Naive thymus-derived CD8-positive, alpha-beta T cell (primary cell): ENCODE measurements at regions not wholly inside any gene's neighbourhood (a gene's known extent, or its start where the extent isn't known, plus 50 kb on each side); places are given as distances from the start of the nearest gene placed in this dataset.

ENCODE experiments used
- ATAC-seq, 2 donors: fragments of 150-1000 bp; cut with Tn5 transposase in 1 of 2; sonication (Bioruptor Pico), chemical (Tn5 transposase) in 1 of 2; 1 replicate in 1 of 2; 2 replicates in 1 of 2; pipeline ENCODE4 v1.10.0; 2021; ENCODE audit warnings: mild to moderate bottlenecking in 2 of 2, moderate library complexity in 2 of 2
- POLR2A ChIA-PET: fragments of 350-600 bp; sonication (Branson Sonifier 250); formaldehyde crosslinking; loops from one replicate; lab custom pipeline; 2021; ENCODE audit warnings: antibody characterized with exemption; lab: Charles Lee
- DNase-seq, 10 donors: peaks; one replicate each; pipeline versions ENCODE4 v3.0.0 to v3.0.0-alpha.2; 2020 to 2022
- H3K27ac Mint-ChIP-seq, 10 donors: one replicate each; pipeline ENCODE4 v1.8.0; 2020 to 2022; ENCODE audit warnings: mild to moderate bottlenecking in 10 of 10, mixed read lengths in 10 of 10, moderate library complexity in 4 of 10, inconsistent platforms in 1 of 10
- H3K27me3 Mint-ChIP-seq, 5 donors: one replicate each; pipeline ENCODE4 v1.8.0; 2021 to 2022; ENCODE audit warnings: mixed read lengths in 5 of 5
- H3K36me3 Mint-ChIP-seq, 3 donors: one replicate each; pipeline ENCODE4 v1.8.0; 2020 to 2022; ENCODE audit warnings: mixed read lengths in 3 of 3, mild to moderate bottlenecking in 2 of 3, inconsistent platforms in 1 of 3
- H3K4me1 Mint-ChIP-seq, 4 donors: one replicate each; pipeline ENCODE4 v1.8.0; 2021 to 2022; ENCODE audit warnings: mixed read lengths in 4 of 4
- H3K4me3 Mint-ChIP-seq, 10 donors: one replicate each; pipeline ENCODE4 v1.8.0; 2020 to 2022; ENCODE audit warnings: mild to moderate bottlenecking in 10 of 10, mixed read lengths in 10 of 10, moderate library complexity in 6 of 10, inconsistent platforms in 1 of 10
- H3K9me3 Mint-ChIP-seq, 9 donors: one replicate each; pipeline ENCODE4 v1.8.0; 2020 to 2022; ENCODE audit warnings: mixed read lengths in 9 of 9, mild to moderate bottlenecking in 3 of 9, inconsistent platforms in 1 of 9, moderate library complexity in 1 of 9

- Mint-ChIP-seq H3K4me1 (no peaks in the 10 kb centered on the region), H3K27me3 (peaks cover 0 to 8% (median 0%) of the 10 kb centered on the region in 5 donors), H3K4me3 (no peak overlapping the region), H3K27ac (no peak overlapping the region), H3K9me3 (peaks cover 0 to 13% (median 3%) of the 10 kb centered on the region in 9 donors), H3K36me3 (no peaks in the 10 kb centered on the region)
- POLR2A ChIA-PET, result no interaction called here
- ATAC-seq (no peak), DNase-seq (no peak)
These were observed 456.5 kb upstream of the CWC22 start for GRCh38 chr2:180463608-180464007.

GRCh38 chr2:180461761-180462160 lies 454.7 kb upstream of the CWC22 start:
- no peak for DNase-seq
- Mint-ChIP-seq H3K4me1 (no peaks in the 10 kb centered on the region), H3K27me3 (peaks cover 0 to 8% (median 0%) of the 10 kb centered on the region in 5 donors), H3K27ac (peak overlapping the region in 1 of 10 donors; percentile 9), H3K4me3 (no peak overlapping the region), H3K9me3 (no peaks in the 10 kb centered on the region), H3K36me3 (no peaks in the 10 kb centered on the region)
- POLR2A ChIA-PET, result no interaction called here
- no peak for ATAC-seq

DNA sequence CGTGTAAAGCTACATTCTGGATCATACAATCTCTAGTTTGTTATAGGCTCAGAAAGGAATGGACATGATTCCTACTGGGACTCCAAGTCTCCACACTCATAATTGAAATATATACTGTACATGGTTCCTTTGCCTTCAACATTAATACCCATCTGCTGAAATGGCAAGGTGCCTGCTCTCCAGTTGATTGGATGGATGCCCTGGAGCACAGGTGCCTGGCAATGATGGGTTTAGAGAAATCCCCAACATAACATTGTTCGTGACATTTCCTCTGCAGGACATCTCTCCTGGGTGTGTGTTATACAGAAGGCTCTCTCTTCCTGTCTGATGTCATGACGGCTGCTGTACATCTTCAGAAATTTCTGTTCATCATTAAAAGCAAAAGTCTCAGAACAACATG lies 449.7 kb upstream of the CWC22 start:
- H3K27ac Mint-ChIP-seq, result no peak overlapping the region
- DNase-seq (no peak), ATAC-seq (no peak)
- H3K9me3 Mint-ChIP-seq, result no peaks in the 10 kb centered on the region
- H3K36me3 Mint-ChIP-seq, result no peaks in the 10 kb centered on the region
- no peak overlapping the region for H3K4me3 Mint-ChIP-seq
- POLR2A ChIA-PET, result no interaction called here
- peaks cover 0 to 3% (median 0%) of the 10 kb centered on the region in 5 donors for H3K27me3 Mint-ChIP-seq
- no peaks in the 10 kb centered on the region for H3K4me1 Mint-ChIP-seq

DNA sequence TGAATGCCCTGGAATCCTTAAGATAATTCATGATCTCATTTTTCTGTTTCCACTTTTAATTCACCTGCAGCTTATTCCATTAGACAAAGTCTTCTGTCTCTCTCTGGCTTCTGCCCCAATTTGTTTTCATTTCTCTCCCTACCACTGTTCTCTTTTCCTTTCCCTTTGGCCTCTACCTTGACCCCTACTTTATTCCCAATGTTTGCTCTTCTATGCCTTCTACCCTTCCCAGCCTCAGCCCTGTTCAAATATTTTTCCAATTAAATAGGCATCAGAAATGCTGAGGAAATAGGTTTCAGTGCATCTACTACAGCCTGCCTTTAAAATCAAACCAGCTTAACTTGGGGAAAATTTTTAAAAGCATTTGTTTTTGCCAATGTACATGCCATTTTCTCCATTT lies 443.7 kb upstream of the CWC22 start:
- peaks cover 0 to 4% (median 0%) of the 10 kb centered on the region in 9 donors for H3K9me3 Mint-ChIP-seq
- POLR2A ChIA-PET, result no interaction called here
- ATAC-seq, result no peak
- H3K4me3 Mint-ChIP-seq, result no peak overlapping the region
- H3K27me3 Mint-ChIP-seq, result peaks cover 0 to 4% (median 2%) of the 10 kb centered on the region in 5 donors
- H3K4me1 Mint-ChIP-seq, result no peaks in the 10 kb centered on the region
- H3K27ac Mint-ChIP-seq, result no peak overlapping the region
- no peak for DNase-seq
- H3K36me3 Mint-ChIP-seq, result no peaks in the 10 kb centered on the region

DNA sequence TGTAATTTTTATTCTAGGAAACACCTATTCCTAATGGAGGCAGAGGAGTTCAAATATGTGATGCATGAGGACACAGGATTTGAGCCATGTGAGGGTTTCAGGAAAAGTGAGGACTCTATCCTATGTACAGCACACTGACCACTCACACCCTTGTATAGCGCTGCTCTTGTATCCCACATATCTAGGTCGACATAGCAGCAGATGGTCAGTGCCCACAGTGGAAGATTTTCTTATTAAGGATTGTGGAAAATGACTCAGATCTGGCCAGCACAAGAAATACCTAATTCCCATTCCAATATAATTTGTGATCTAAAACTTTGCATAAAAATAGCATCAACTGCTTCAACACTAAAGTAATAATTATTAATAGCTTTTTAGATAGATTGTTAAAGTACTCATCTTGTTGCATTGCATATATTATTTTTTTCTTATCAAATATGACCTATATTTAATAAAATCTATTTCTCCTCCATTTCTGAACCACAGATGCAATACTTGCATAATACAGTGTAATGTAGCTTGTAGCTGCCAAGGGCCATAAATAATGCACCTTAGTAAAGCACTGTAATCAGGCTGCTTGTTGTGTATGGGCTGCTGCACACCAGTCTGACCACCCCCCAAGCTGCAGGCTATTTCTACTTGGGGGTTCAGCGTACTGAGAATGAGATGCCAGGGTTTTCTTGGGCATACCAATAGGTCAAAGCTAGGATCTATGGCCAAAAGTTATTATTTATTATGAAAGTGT lies 442.2 kb upstream of the CWC22 start:
- H3K27me3 Mint-ChIP-seq, result peaks cover 0 to 3% (median 2%) of the 10 kb centered on the region in 5 donors
- peaks cover 0 to 7% (median 0%) of the 10 kb centered on the region in 9 donors for H3K9me3 Mint-ChIP-seq
- H3K4me1 Mint-ChIP-seq, result no peaks in the 10 kb centered on the region
- POLR2A ChIA-PET, result no interaction called here
- no peak for DNase-seq
- no peak overlapping the region for H3K4me3 Mint-ChIP-seq
- H3K27ac Mint-ChIP-seq, result no peak overlapping the region
- ATAC-seq, result no peak
- H3K36me3 Mint-ChIP-seq, result no peaks in the 10 kb centered on the region

DNA sequence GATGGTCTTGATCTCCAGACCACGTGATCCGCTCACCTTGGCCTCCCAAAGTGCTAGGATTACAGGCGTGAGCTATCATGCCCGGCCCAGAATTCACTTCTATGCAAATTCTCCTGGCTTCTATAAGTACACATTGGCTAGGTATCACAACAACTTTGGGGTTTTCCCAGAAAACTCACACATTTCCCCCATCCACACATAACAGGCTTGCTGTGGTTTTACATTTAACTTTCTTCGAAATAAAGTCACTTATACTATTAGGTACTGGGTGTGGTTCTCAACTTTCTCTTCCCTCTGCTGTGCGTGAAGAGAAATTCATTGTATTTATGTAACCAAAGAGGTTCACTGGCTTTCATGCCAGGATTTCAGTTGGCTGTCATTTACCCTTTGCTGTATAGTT lies 439.4 kb upstream of the CWC22 start:
- Mint-ChIP-seq H3K4me1 (no peaks in the 10 kb centered on the region), H3K4me3 (no peak overlapping the region), H3K27ac (no peak overlapping the region), H3K27me3 (peaks cover 0 to 3% (median 2%) of the 10 kb centered on the region in 5 donors), H3K9me3 (peaks cover 0 to 7% (median 0%) of the 10 kb centered on the region in 9 donors), H3K36me3 (no peaks in the 10 kb centered on the region)
- no peak for ATAC-seq
- DNase-seq, result no peak
- POLR2A ChIA-PET, result no interaction called here

- H3K36me3 Mint-ChIP-seq, result no peaks in the 10 kb centered on the region
- ATAC-seq (no peak), DNase-seq (no peak)
- peaks cover 0 to 13% (median 0%) of the 10 kb centered on the region in 5 donors for H3K27me3 Mint-ChIP-seq
- H3K4me1 Mint-ChIP-seq, result no peaks in the 10 kb centered on the region
- H3K4me3 Mint-ChIP-seq, result no peak overlapping the region
- H3K9me3 Mint-ChIP-seq, result peaks cover 0 to 7% (median 0%) of the 10 kb centered on the region in 9 donors
- no peak overlapping the region for H3K27ac Mint-ChIP-seq
- POLR2A ChIA-PET, result no interaction called here
These were observed 436.8 kb upstream of the CWC22 start for GRCh38 chr2:180443888-180444287.

GRCh38 chr2:180442860-180443644 lies 436.0 kb upstream of the CWC22 start:
- no peak overlapping the region for H3K4me3 Mint-ChIP-seq
- POLR2A ChIA-PET, result no interaction called here
- H3K27ac Mint-ChIP-seq, result no peak overlapping the region
- no peaks in the 10 kb centered on the region for H3K36me3 Mint-ChIP-seq
- H3K27me3 Mint-ChIP-seq, result peaks cover 0 to 14% (median 0%) of the 10 kb centered on the region in 5 donors
- ATAC-seq, result no peak
- DNase-seq, result no peak
- H3K9me3 Mint-ChIP-seq, result peaks cover 0 to 7% (median 0%) of the 10 kb centered on the region in 9 donors
- H3K4me1 Mint-ChIP-seq, result no peaks in the 10 kb centered on the region

- H3K4me1 Mint-ChIP-seq, result no peaks in the 10 kb centered on the region
- no peak overlapping the region for H3K4me3 Mint-ChIP-seq
- peaks cover 0 to 7% (median 0%) of the 10 kb centered on the region in 5 donors for H3K27me3 Mint-ChIP-seq
- no peak overlapping the region for H3K27ac Mint-ChIP-seq
- ATAC-seq (no peak), DNase-seq (no peak)
- H3K9me3 Mint-ChIP-seq, result peaks cover 0 to 8% (median 2%) of the 10 kb centered on the region in 9 donors
- H3K36me3 Mint-ChIP-seq, result no peaks in the 10 kb centered on the region
- POLR2A ChIA-PET, result no interaction called here
These were observed 412.1 kb upstream of the CWC22 start for GRCh38 chr2:180419212-180419611.

DNA sequence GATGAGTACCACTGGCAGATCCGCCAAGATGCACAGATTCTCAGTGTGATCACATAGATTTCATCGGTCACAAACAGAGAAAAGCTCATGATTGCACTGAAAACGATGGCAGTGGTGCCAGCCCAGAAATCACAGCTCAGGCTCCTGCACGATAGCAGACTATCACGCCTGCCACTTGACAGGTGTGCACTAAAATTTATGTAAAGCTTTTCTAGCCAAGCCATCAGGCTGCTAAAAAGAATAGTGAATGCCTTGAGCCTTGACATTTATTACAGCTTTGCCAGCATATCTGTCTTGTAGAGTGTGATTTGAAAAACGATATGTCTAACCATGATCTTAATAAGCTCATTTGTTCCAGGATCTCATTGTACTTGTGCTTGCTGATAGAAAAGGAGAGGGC lies 409.5 kb upstream of the CWC22 start:
- POLR2A ChIA-PET, result no interaction called here
- peaks cover 0 to 8% (median 1%) of the 10 kb centered on the region in 9 donors for H3K9me3 Mint-ChIP-seq
- H3K4me1 Mint-ChIP-seq, result no peaks in the 10 kb centered on the region
- ATAC-seq (no peak), DNase-seq (no peak)
- H3K27ac Mint-ChIP-seq, result no peak overlapping the region
- H3K4me3 Mint-ChIP-seq, result no peak overlapping the region
- H3K36me3 Mint-ChIP-seq, result no peaks in the 10 kb centered on the region
- H3K27me3 Mint-ChIP-seq, result peaks cover 0 to 2% (median 0%) of the 10 kb centered on the region in 5 donors

DNA sequence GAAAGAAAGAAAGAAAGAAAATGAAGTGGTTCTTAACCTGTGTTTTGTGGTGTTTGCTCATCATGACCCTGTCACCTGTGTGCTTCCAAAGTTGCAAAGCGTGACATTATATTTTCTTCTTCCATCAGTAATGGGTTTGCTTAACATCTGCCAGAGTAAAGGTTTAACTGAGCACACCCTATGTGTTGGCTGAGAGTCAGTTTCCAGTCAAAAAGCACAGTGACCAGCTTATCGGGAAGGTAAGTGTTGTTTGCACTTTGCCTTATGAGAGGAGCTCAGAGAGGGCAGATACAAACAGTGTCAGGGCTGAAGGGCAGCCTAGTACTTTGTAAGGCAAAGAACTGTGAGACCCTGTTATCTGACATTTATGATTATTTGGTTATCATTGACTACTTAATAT lies 406.2 kb upstream of the CWC22 start:
- DNase-seq (no peak), ATAC-seq (no peak)
- POLR2A ChIA-PET, result no interaction called here
- Mint-ChIP-seq H3K4me1 (no peaks in the 10 kb centered on the region), H3K9me3 (peaks cover 0 to 2% (median 0%) of the 10 kb centered on the region in 9 donors), H3K36me3 (no peaks in the 10 kb centered on the region), H3K27ac (no peak overlapping the region), H3K4me3 (no peak overlapping the region), H3K27me3 (peaks cover 0 to 4% (median 0%) of the 10 kb centered on the region in 5 donors)

DNA sequence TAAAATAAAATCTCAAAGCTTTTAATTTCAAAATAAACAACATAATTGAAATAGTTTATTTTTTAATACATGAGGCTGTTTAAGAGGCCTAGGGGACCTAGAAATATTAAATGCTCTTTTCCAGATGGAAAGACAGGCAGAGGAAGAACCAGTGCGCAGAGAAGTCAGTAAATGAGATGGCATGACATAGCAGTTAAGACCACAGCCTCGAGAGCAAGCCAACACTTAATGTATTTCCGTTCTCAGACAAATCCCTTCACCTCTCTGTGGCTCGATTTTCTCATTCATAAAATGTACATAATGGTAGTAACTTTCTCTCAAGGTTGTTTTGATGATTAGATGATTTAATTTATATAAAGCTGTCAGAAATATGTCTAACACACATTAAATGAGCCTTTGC lies 405.1 kb upstream of the CWC22 start:
- peaks cover 0 to 4% (median 0%) of the 10 kb centered on the region in 5 donors for H3K27me3 Mint-ChIP-seq
- no peaks in the 10 kb centered on the region for H3K36me3 Mint-ChIP-seq
- no peaks in the 10 kb centered on the region for H3K4me1 Mint-ChIP-seq
- ATAC-seq (no peak), DNase-seq (no peak)
- POLR2A ChIA-PET, result no interaction called here
- no peak overlapping the region for H3K27ac Mint-ChIP-seq
- no peak overlapping the region for H3K4me3 Mint-ChIP-seq
- peaks cover 0 to 2% (median 0%) of the 10 kb centered on the region in 9 donors for H3K9me3 Mint-ChIP-seq

DNA sequence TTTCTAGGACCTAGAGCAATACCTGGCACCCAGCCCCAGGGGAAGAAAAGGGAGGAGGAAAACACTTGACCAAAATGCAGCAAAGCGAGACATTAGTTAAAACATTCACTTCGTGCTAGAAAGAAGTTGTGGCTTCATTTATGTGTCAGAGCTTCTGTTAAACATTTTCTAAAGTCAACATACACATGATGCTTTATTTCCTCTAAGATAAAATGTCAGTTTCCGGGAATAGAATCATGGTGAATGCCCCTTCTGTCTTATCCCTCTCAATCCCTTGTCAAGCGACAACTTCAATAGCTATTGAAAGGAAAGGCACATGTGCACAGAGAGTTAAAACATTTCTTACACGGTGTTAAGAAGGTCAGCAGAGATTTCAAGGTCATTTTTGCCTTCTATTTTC lies 404.6 kb upstream of the CWC22 start:
- no peaks in the 10 kb centered on the region for H3K36me3 Mint-ChIP-seq
- DNase-seq (no peak), ATAC-seq (no peak)
- H3K27me3 Mint-ChIP-seq, result peaks cover 0 to 5% (median 0%) of the 10 kb centered on the region in 5 donors
- H3K4me1 Mint-ChIP-seq, result no peaks in the 10 kb centered on the region
- H3K9me3 Mint-ChIP-seq, result peaks cover 0 to 2% (median 0%) of the 10 kb centered on the region in 9 donors
- H3K4me3 Mint-ChIP-seq, result no peak overlapping the region
- POLR2A ChIA-PET, result no interaction called here
- H3K27ac Mint-ChIP-seq, result no peak overlapping the region
